Panc1 (cell line): ENCODE measurements at regions not wholly inside any gene's neighbourhood (a gene's known extent, or its start where the extent isn't known, plus 50 kb on each side); places are given as distances from the start of the nearest gene placed in this dataset.

Source experiments
- POLR2AphosphoS5 ChIP-seq: IDR thresholded peaks from 2 replicates; pipeline ENCODE4 v1.6.1; 2012; ENCODE audit warnings: mild to moderate bottlenecking, low read depth, low read length, moderate library complexity
- REST ChIP-seq, 2 experiments: IDR thresholded peaks; 2 replicates each; pipeline ENCODE4 v1.6.1; 2011 to 2012; ENCODE audit warnings: low read depth in 2 of 2, control low read depth in 1 of 2, low read length in 1 of 2, mild to moderate bottlenecking in 1 of 2, moderate library complexity in 1 of 2; ENCODE audit not compliant: insufficient read depth in 1 of 2
- TF ChIP-seq, protein P1 (sequence below): fragments of 450-650 bp; IDR thresholded peaks from 2 replicates; pipeline ENCODE4 v1.5.1; 2017; ENCODE audit warnings: mild to moderate bottlenecking

GRCh38 chr10:36175954-36176353 lies 533.9 kb upstream of the FZD8 start:
- TF ChIP-seq, protein P1, sequence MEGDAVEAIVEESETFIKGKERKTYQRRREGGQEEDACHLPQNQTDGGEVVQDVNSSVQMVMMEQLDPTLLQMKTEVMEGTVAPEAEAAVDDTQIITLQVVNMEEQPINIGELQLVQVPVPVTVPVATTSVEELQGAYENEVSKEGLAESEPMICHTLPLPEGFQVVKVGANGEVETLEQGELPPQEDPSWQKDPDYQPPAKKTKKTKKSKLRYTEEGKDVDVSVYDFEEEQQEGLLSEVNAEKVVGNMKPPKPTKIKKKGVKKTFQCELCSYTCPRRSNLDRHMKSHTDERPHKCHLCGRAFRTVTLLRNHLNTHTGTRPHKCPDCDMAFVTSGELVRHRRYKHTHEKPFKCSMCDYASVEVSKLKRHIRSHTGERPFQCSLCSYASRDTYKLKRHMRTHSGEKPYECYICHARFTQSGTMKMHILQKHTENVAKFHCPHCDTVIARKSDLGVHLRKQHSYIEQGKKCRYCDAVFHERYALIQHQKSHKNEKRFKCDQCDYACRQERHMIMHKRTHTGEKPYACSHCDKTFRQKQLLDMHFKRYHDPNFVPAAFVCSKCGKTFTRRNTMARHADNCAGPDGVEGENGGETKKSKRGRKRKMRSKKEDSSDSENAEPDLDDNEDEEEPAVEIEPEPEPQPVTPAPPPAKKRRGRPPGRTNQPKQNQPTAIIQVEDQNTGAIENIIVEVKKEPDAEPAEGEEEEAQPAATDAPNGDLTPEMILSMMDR, result no peak
- TF ChIP-seq POLR2AphosphoS5 (no peak), REST (IDR thresholded peaks at IDR 0.05; ENCODE audit: insufficient read depth in 1 of 2, low read depth in 2 of 2, low read length in 1 of 2) (no peak)
